WTC11 (cell line): ENCODE measurements at regions not wholly inside any gene's neighbourhood (a gene's known extent, or its start where the extent isn't known, plus 50 kb on each side); places are given as distances from the start of the nearest gene placed in this dataset.

Experiments
- ATAC-seq: fragments of 200-7000 bp; cut with Tn5 transposase; 2 replicates; pipeline ENCODE4 v1.10.0; 2021; ENCODE audit warnings: mild to moderate bottlenecking, moderate library complexity
- CTCF ChIA-PET: fragments of 300-600 bp; sonication (Branson Sonifier 250); formaldehyde crosslinking; loops from one replicate; lab custom pipeline; 2021; ENCODE audit warnings: antibody characterized with exemption; lab: Charles Lee
- POLR2A ChIA-PET: fragments of 350-600 bp; sonication (Branson Sonifier 250); formaldehyde crosslinking; loops from one replicate; lab custom pipeline; 2021; ENCODE audit warnings: antibody characterized with exemption; lab: Charles Lee
- DNase-seq: peaks from one replicate; pipeline ENCODE4 v3.0.0; 2021; ENCODE audit warnings: low spot score
- H3K27ac Mint-ChIP-seq: 2 replicates; pipeline ENCODE4 v1.8.0; 2021; ENCODE audit warnings: mixed read lengths
- H3K27me3 Mint-ChIP-seq: 2 replicates; pipeline ENCODE4 v1.8.0; 2021; ENCODE audit warnings: low read depth, mild to moderate bottlenecking, moderate library complexity, mixed read lengths
- H3K36me3 Mint-ChIP-seq: 2 replicates; pipeline ENCODE4 v1.8.0; 2021; ENCODE audit warnings: mixed read lengths
- H3K4me1 Mint-ChIP-seq: 2 replicates; pipeline ENCODE4 v1.8.0; 2022; ENCODE audit warnings: mixed read lengths
- H3K4me3 Mint-ChIP-seq: 2 replicates; pipeline ENCODE4 v1.8.0; 2021; ENCODE audit warnings: mild to moderate bottlenecking, moderate library complexity, mixed read lengths
- H3K9me3 Mint-ChIP-seq: 2 replicates; pipeline ENCODE4 v1.8.0; 2021; ENCODE audit warnings: mixed read lengths
- ATF1 ChIP-seq: sonication (generic); formaldehyde crosslinking; IDR thresholded peaks from 2 replicates; pipeline ENCODE4 v1.8.1; 2023; ENCODE audit warnings: mild to moderate bottlenecking, moderate library complexity, missing genetic modification reagents
- CTCF ChIP-seq: fragments of 200-600 bp; IDR thresholded peaks from 2 replicates; pipeline ENCODE4 v1.8.0; 2022; ENCODE audit warnings: antibody characterized with exemption
- ELF4 ChIP-seq: sonication (generic); formaldehyde crosslinking; IDR thresholded peaks from 2 replicates; pipeline ENCODE4 v1.8.1; 2022; ENCODE audit warnings: low read depth, mild to moderate bottlenecking, moderate library complexity, missing genetic modification reagents
- EMX1 ChIP-seq: fragments of 250-450 bp; sonication (Bioruptor Pico); IDR thresholded peaks from 2 replicates; pipeline ENCODE4 v1.8.0; 2021; ENCODE audit warnings: mild to moderate bottlenecking
- FOXP1 ChIP-seq: sonication (generic); formaldehyde crosslinking; IDR thresholded peaks from 2 replicates; pipeline ENCODE4 v1.8.0; 2022; ENCODE audit warnings: missing genetic modification reagents, mild to moderate bottlenecking, moderate library complexity, borderline replicate concordance
- GTF2I ChIP-seq: fragments of 250-450 bp; sonication (Bioruptor Pico); conservative IDR thresholded peaks from 2 replicates; pipeline ENCODE4 v1.4.0; 2021; ENCODE audit warnings: mild to moderate bottlenecking
- IRF1 ChIP-seq: sonication (generic); formaldehyde crosslinking; IDR thresholded peaks from 2 replicates; pipeline ENCODE4 v1.8.0; 2023; ENCODE audit warnings: missing genetic modification reagents
- MXD4 ChIP-seq: fragments of 250-450 bp; sonication (Bioruptor Pico); IDR thresholded peaks from 2 replicates; pipeline ENCODE4 v1.8.0; 2021; ENCODE audit warnings: mild to moderate bottlenecking, moderate library complexity, borderline replicate concordance
- MYBL2 ChIP-seq: sonication (generic); formaldehyde crosslinking; IDR thresholded peaks from 2 replicates; pipeline ENCODE4 v1.8.1; 2023; ENCODE audit warnings: mild to moderate bottlenecking, moderate library complexity, missing genetic modification reagents
- PRDM15 ChIP-seq: sonication (generic); formaldehyde crosslinking; IDR thresholded peaks from 2 replicates; pipeline ENCODE4 v1.8.0; 2022; ENCODE audit warnings: missing genetic modification reagents
- PRRX2 ChIP-seq: fragments of 250-450 bp; sonication (Bioruptor Pico); IDR thresholded peaks from 2 replicates; pipeline ENCODE4 v1.8.0; 2021; ENCODE audit warnings: mild to moderate bottlenecking
- RORB ChIP-seq: fragments of 250-450 bp; sonication (Bioruptor Pico); IDR thresholded peaks from 2 replicates; pipeline ENCODE4 v1.9.0; 2021; ENCODE audit warnings: mild to moderate bottlenecking
- TEAD4 ChIP-seq: sonication (generic); formaldehyde crosslinking; IDR thresholded peaks from 2 replicates; pipeline ENCODE4 v1.8.0; 2022; ENCODE audit warnings: mild to moderate bottlenecking, missing genetic modification reagents
- ZBTB21 ChIP-seq: sonication (generic); formaldehyde crosslinking; IDR thresholded peaks from 2 replicates; pipeline ENCODE4 v1.8.1; 2023; ENCODE audit warnings: mild to moderate bottlenecking, missing genetic modification reagents, borderline replicate concordance
- ZNF138 ChIP-seq: sonication (generic); formaldehyde crosslinking; conservative IDR thresholded peaks from 2 replicates; pipeline ENCODE4 v1.8.1; 2022; ENCODE audit warnings: mild to moderate bottlenecking, moderate library complexity, missing genetic modification reagents
- ZNF219 ChIP-seq: sonication (generic); formaldehyde crosslinking; IDR thresholded peaks from 2 replicates; pipeline ENCODE4 v1.8.0; 2023; ENCODE audit warnings: missing genetic modification reagents, mild to moderate bottlenecking, borderline replicate concordance
- ZNF532 ChIP-seq: fragments of 250-450 bp; sonication (Bioruptor Pico); IDR thresholded peaks from 2 replicates; pipeline ENCODE4 v1.9.0; 2021; ENCODE audit warnings: mild to moderate bottlenecking, borderline replicate concordance
- TF ChIP-seq, protein P1 (sequence below): sonication (generic); formaldehyde crosslinking; IDR thresholded peaks from 2 replicates; pipeline ENCODE4 v1.8.0; 2022; ENCODE audit warnings: mild to moderate bottlenecking, missing genetic modification reagents
- TF ChIP-seq, protein P2 (sequence below): sonication (generic); formaldehyde crosslinking; IDR thresholded peaks from 2 replicates; pipeline ENCODE4 v1.8.1; 2023; ENCODE audit warnings: mild to moderate bottlenecking, missing genetic modification reagents
- TF ChIP-seq, protein P3 (sequence below): sonication (generic); formaldehyde crosslinking; IDR thresholded peaks from 2 replicates; pipeline ENCODE4 v1.8.1; 2023; ENCODE audit warnings: mild to moderate bottlenecking, missing genetic modification reagents

DNA sequence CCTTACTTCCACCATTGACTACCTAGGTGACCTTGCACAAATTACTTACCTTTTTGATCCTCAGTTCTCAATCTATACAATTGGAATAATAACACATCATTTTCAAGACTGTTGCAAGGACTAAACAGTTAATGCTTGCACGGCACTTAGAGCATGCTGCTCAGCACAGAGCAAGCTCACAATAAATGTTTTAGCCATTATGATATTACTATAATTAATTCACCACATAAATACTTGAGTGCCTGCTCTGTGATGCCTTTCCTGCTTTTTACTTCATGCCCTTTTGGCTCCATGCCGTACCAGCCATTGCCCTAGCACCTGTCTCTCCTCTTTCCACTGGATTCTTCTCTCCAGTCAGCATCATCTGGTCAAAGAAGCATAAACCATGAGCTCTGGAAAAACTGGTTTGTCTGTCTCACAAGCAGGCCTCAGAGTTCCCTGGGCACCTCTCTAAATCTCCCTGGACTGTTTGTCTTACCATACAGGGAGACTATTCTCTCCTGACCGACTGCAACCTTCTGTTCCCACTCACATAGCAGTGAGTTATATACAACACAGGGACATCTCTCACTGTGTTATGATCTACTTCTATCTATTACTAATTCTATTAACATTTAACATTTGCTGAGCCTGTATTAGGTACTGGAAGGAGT lies 260.4 kb upstream of the ADRA1B start:
- CTCF ChIA-PET = no interaction called here
- H3K27ac Mint-ChIP-seq = no peak overlapping the region
- H3K9me3 Mint-ChIP-seq = no peaks in the 10 kb centered on the region
- DNase-seq (no peak), ATAC-seq (no peak)
- TF ChIP-seq RORB (CRISPR knock-in tag) (no peak), PRDM15 (CRISPR knock-in tag) (no peak), IRF1 (no peak), PRRX2 (CRISPR knock-in tag) (no peak), ZBTB21 (CRISPR knock-in tag) (no peak), MYBL2 (CRISPR knock-in tag) (no peak), CTCF (no peak), GTF2I (CRISPR knock-in tag) (no peak), EMX1 (CRISPR knock-in tag) (no peak), ZNF219 (CRISPR knock-in tag) (no peak), TEAD4 (CRISPR knock-in tag) (no peak), FOXP1 (CRISPR knock-in tag) (no peak)
- TF ChIP-seq, protein P1, sequence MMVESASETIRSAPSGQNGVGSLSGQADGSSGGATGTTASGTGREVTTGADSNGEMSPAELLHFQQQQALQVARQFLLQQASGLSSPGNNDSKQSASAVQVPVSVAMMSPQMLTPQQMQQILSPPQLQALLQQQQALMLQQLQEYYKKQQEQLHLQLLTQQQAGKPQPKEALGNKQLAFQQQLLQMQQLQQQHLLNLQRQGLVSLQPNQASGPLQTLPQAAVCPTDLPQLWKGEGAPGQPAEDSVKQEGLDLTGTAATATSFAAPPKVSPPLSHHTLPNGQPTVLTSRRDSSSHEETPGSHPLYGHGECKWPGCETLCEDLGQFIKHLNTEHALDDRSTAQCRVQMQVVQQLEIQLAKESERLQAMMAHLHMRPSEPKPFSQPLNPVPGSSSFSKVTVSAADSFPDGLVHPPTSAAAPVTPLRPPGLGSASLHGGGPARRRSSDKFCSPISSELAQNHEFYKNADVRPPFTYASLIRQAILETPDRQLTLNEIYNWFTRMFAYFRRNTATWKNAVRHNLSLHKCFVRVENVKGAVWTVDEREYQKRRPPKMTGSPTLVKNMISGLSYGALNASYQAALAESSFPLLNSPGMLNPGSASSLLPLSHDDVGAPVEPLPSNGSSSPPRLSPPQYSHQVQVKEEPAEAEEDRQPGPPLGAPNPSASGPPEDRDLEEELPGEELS (CRISPR knock-in tag) = no peak
- TF ChIP-seq, protein P2, sequence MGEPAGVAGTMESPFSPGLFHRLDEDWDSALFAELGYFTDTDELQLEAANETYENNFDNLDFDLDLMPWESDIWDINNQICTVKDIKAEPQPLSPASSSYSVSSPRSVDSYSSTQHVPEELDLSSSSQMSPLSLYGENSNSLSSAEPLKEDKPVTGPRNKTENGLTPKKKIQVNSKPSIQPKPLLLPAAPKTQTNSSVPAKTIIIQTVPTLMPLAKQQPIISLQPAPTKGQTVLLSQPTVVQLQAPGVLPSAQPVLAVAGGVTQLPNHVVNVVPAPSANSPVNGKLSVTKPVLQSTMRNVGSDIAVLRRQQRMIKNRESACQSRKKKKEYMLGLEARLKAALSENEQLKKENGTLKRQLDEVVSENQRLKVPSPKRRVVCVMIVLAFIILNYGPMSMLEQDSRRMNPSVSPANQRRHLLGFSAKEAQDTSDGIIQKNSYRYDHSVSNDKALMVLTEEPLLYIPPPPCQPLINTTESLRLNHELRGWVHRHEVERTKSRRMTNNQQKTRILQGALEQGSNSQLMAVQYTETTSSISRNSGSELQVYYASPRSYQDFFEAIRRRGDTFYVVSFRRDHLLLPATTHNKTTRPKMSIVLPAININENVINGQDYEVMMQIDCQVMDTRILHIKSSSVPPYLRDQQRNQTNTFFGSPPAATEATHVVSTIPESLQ (CRISPR knock-in tag) = no peak
- peaks cover 11% of the 10 kb centered on the region for H3K4me1 Mint-ChIP-seq
- no peaks in the 10 kb centered on the region for H3K36me3 Mint-ChIP-seq
- no peaks in the 10 kb centered on the region for H3K27me3 Mint-ChIP-seq
- POLR2A ChIA-PET = no interaction called here
- H3K4me3 Mint-ChIP-seq = no peak overlapping the region

GRCh38 chr5:159657298-159657697 lies 259.0 kb upstream of the ADRA1B start:
- Mint-ChIP-seq H3K36me3 (no peaks in the 10 kb centered on the region), H3K27ac (no peak overlapping the region)
- CTCF ChIA-PET = no interaction called here
- TF ChIP-seq ZNF138 (CRISPR knock-in tag) (no peak), ATF1 (CRISPR knock-in tag) (no peak), ZNF532 (no peak), ELF4 (CRISPR knock-in tag) (no peak), MXD4 (CRISPR knock-in tag) (no peak)
- TF ChIP-seq, protein P3, sequence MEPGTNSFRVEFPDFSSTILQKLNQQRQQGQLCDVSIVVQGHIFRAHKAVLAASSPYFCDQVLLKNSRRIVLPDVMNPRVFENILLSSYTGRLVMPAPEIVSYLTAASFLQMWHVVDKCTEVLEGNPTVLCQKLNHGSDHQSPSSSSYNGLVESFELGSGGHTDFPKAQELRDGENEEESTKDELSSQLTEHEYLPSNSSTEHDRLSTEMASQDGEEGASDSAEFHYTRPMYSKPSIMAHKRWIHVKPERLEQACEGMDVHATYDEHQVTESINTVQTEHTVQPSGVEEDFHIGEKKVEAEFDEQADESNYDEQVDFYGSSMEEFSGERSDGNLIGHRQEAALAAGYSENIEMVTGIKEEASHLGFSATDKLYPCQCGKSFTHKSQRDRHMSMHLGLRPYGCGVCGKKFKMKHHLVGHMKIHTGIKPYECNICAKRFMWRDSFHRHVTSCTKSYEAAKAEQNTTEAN = no peak

More at GRCh38 chr5:159657298-159657697, 259.0 kb upstream of the ADRA1B start:
- H3K27me3 Mint-ChIP-seq = no peaks in the 10 kb centered on the region
- no peak for DNase-seq
- POLR2A ChIA-PET = no interaction called here
- no peak overlapping the region for H3K4me3 Mint-ChIP-seq
- H3K9me3 Mint-ChIP-seq = no peaks in the 10 kb centered on the region
- H3K4me1 Mint-ChIP-seq = peaks cover 11% of the 10 kb centered on the region
- no peak for ATAC-seq
